ENCODE measurements at regions not wholly inside any gene's neighbourhood (a gene's known extent, or its start where the extent isn't known, plus 50 kb on each side); places are given as distances from the start of the nearest gene placed in this dataset.

GRCh38 chr3:31423482-31423881 is 109.2 kb upstream of the STT3B start:
- intact Hi-C loops (cut with DNase I) = no loop called here
- H3K4me1 ChIP-seq = no peaks in the 10 kb centered on the region
- no peaks in the 10 kb centered on the region for H3K27me3 ChIP-seq (ENCODE audit: low read depth)
- H3K9me3 ChIP-seq = no peaks in the 10 kb centered on the region
- H3K27ac ChIP-seq = no peak overlapping the region
- DNase-seq = no peak
- H3K4me3 ChIP-seq = no peak overlapping the region
- no peak for ATAC-seq
- TF ChIP-seq CTCF (IDR thresholded peaks at IDR 0.05) = no peak
- H3K36me3 ChIP-seq = no peaks in the 10 kb centered on the region

DNA sequence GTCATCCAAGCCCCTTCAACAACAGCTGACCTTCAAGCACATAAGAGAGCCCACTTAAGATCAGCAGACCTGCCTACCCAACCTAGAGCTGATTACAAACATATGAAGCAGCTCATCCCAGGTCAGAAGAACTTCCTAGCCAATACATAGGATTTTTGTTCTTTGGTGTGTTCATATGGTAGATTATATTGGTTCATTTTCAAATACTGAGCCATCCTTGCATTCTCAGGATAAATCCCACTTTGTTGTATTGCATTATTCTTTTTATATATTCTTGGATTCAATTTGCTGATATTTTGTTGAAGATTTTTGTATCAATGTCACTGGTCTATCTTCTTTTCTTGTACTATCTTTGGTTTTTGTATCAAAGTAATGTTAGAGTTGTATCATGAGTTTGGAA is 107.3 kb upstream of the STT3B start:
- ATAC-seq = no peak
- intact Hi-C loops (cut with DNase I) = no loop called here

DNA sequence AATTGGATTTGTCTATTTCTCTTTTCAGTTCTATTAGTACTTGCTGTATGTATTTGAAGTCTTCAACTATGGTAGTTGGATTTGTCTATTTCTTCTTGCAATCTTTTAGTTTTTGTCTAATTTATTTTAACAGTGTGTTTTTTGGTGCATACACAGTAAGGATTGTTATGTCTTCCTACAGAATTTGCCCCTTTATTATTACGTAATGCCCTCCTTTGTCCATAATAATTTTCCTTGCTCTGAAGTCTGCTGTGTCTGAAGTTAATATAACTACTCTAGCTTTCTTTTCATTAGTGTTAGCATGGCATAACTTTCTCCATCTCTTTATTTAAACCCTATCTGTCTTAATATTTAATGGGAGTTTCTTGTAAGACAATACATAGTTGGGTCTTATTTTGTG is 105.1 kb upstream of the STT3B start:
- intact Hi-C loops (cut with DNase I) = no loop called here

More for the DNA sequence above, 107.3 kb upstream of the STT3B start:
- H3K4me3 ChIP-seq = no peak overlapping the region
- DNase-seq = no peak
- TF ChIP-seq CTCF (IDR thresholded peaks at IDR 0.05) = no peak
- H3K27me3 ChIP-seq (ENCODE audit: low read depth) = no peaks in the 10 kb centered on the region
- H3K4me1 ChIP-seq = no peaks in the 10 kb centered on the region
- no peaks in the 10 kb centered on the region for H3K9me3 ChIP-seq
- no peaks in the 10 kb centered on the region for H3K36me3 ChIP-seq
- H3K27ac ChIP-seq = no peak overlapping the region

DNA sequence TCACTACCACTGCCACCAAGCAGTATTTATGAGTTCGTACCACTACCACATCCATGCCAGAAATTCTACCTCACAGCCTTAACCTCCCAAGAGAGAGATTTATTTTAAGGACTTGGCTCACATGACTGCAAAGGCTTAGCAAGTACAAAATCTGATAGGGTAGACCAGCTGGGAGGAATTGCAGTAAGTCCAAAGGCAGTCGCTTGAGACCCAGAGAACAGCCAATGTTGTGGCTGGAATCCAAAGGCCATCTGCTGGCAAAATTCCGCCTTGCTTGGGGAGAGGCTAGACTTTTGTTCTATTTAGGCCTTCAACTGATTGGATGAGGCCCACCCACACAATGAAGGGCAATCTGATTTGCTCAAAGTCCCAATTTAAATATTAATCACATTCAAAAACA is 101.4 kb upstream of the STT3B start:
- Histone ChIP-seq H3K4me1 (no peaks in the 10 kb centered on the region), H3K36me3 (no peaks in the 10 kb centered on the region), H3K9me3 (no peaks in the 10 kb centered on the region), H3K4me3 (no peak overlapping the region), H3K27ac (no peak overlapping the region), H3K27me3 (ENCODE audit: low read depth) (no peaks in the 10 kb centered on the region)
- intact Hi-C loops (cut with DNase I) = no loop called here
- TF ChIP-seq CTCF (IDR thresholded peaks at IDR 0.05) = no peak
- ATAC-seq = no peak
- DNase-seq = no peak

More for the DNA sequence above, 105.1 kb upstream of the STT3B start:
- Histone ChIP-seq H3K4me3 (no peak overlapping the region), H3K36me3 (no peaks in the 10 kb centered on the region), H3K27me3 (ENCODE audit: low read depth) (no peaks in the 10 kb centered on the region), H3K4me1 (no peaks in the 10 kb centered on the region), H3K9me3 (no peaks in the 10 kb centered on the region), H3K27ac (no peak overlapping the region)
- TF ChIP-seq CTCF (IDR thresholded peaks at IDR 0.05) = no peak
- DNase-seq = no peak
- no peak for ATAC-seq

GRCh38 chr3:31432897-31433678 is 99.6 kb upstream of the STT3B start:
- no peak for DNase-seq
- ATAC-seq = no peak
- H3K4me3 ChIP-seq = no peak overlapping the region
- H3K9me3 ChIP-seq = peaks cover 9% of the 10 kb centered on the region
- no peak for TF ChIP-seq CTCF (IDR thresholded peaks at IDR 0.05)
- H3K27ac ChIP-seq = no peak overlapping the region
- no peaks in the 10 kb centered on the region for H3K4me1 ChIP-seq
- H3K27me3 ChIP-seq (ENCODE audit: low read depth) = no peaks in the 10 kb centered on the region
- intact Hi-C loops (cut with DNase I) = no loop called here
- H3K36me3 ChIP-seq = no peaks in the 10 kb centered on the region
